ENCODE measurements at regions not wholly inside any gene's neighbourhood (a gene's known extent, or its start where the extent isn't known, plus 50 kb on each side); places are given as distances from the start of the nearest gene placed in this dataset.

DNA sequence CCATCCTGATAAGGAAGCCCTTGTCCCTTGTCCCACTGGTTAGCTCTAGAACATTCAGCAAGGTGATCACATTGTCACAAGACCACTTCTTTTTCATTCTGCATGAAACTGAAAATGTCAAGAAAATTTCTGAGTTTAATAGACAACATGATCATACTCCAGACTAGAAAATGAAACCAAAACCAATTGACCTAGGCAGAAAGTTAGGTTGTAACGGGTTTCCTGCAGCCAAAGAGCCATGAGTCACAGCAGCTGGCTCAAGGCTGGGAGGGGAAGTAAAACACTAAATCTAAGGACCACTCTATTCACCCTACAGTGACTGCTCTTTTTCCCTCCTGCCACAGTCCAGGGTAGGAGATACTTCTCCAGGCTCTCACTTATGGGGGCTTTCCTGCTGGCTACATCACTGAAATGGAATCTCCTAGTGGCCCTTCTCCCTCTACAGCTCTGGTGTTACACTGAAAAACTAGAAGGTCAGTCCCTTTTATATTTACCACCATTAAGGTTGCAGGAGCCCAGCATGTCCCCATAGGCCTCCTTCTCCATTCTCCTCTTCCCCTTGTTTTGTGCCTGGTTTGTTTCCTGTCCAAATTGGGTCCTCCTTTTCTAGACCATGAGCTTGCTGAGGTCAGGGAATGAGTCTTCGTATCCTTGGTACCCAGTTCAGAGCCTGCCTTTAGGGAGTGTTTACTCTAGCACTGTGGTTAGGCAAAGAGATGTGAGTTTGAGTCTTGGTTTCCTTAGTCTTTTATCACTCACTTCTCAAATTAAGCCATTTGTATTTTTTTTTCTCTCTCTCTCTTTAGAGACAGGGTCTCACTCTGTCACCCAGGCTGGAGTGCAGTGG, 236.5 kb upstream of the JUN start:
- Histone ChIP-seq H3K79me2 (replicated peaks; ENCODE audit: insufficient read depth, low read length) (no peaks in the 10 kb centered on the region), H3F3A (ENCODE audit: insufficient read depth, low read length, poor library complexity, severe bottlenecking) (no peaks in the 10 kb centered on the region), H3K9me3 (ENCODE audit: low read length) (no peaks in the 10 kb centered on the region), H3K36me3 (ENCODE audit: insufficient read depth, low read length) (no peaks in the 10 kb centered on the region), H3K27ac (ENCODE audit: low read length) (no peak overlapping the region), H3K4me3 (ENCODE audit: low read length) (no peak overlapping the region), H4K20me1 (ENCODE audit: insufficient read depth) (no peaks in the 10 kb centered on the region), H3K9ac (ENCODE audit: low read length) (no peak overlapping the region), H3K4me2 (ENCODE audit: low read length) (no peak overlapping the region), H3K27me3 (ENCODE audit: insufficient read depth, low read depth, low read length) (no peaks in the 10 kb centered on the region), H3K9me2 (ENCODE audit: insufficient read depth, low read length) (no peaks in the 10 kb centered on the region), H2AFZ (ENCODE audit: low read depth, low read length) (no peak overlapping the region)
- no peak for TF ChIP-seq POLR2AphosphoS5 (IDR thresholded peaks at IDR 0.05)
- no peak for TF ChIP-seq EP300 (conservative IDR thresholded peaks at IDR 0.05; ENCODE audit: poor library complexity, severe bottlenecking)
- TF ChIP-seq RAD21 (conservative IDR thresholded peaks at IDR 0.05), result no peak
- TF ChIP-seq MXI1 (conservative IDR thresholded peaks at IDR 0.05; ENCODE audit: poor library complexity, severe bottlenecking), result no peak
- no peak for TF ChIP-seq SMC3 (conservative IDR thresholded peaks at IDR 0.05; ENCODE audit: poor library complexity)
- no peak for TF ChIP-seq EZH2 (IDR thresholded peaks at IDR 0.05; ENCODE audit: borderline replicate concordance, insufficient read depth, low read length, poor library complexity, severe bottlenecking)
- no peak for TF ChIP-seq REST (IDR thresholded peaks at IDR 0.05; ENCODE audit: borderline replicate concordance)
- no peak for TF ChIP-seq TAF1 (IDR thresholded peaks at IDR 0.05; ENCODE audit: low read depth)

DNA sequence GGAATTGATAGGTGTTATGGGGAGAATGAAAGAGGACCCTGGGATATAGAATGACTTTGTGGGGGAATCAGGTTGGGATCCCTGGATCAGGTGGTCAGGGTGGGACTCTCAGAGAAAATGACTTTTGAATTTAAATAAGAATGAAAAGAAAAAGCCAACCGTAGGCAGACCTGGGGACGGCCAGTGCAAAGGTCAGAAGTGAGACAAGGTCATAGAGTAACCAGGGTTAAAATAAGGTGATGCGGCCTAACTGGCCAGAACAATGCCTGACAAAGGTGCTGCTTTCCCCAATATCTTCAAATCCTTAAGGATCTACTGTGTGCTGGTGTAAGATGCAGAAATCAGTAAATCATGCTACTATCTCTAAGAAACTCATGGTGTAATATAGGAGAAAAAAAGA, 238.4 kb upstream of the JUN start:
- no peaks in the 10 kb centered on the region for H3K79me2 ChIP-seq (replicated peaks; ENCODE audit: insufficient read depth, low read length)
- H3K9me2 ChIP-seq (ENCODE audit: insufficient read depth, low read length), result no peaks in the 10 kb centered on the region
- no peak overlapping the region for H3K27ac ChIP-seq (ENCODE audit: low read length)
- no peak overlapping the region for H3K9ac ChIP-seq (ENCODE audit: low read length)
- no peaks in the 10 kb centered on the region for H3K9me3 ChIP-seq (ENCODE audit: low read length)
- no peaks in the 10 kb centered on the region for H3F3A ChIP-seq (ENCODE audit: insufficient read depth, low read length, poor library complexity, severe bottlenecking)
- no peaks in the 10 kb centered on the region for H3K36me3 ChIP-seq (ENCODE audit: insufficient read depth, low read length)
- no peak overlapping the region for H3K4me2 ChIP-seq (ENCODE audit: low read length)
- TF ChIP-seq EZH2 (IDR thresholded peaks at IDR 0.05; ENCODE audit: borderline replicate concordance, insufficient read depth, low read length, poor library complexity, severe bottlenecking) (no peak), REST (IDR thresholded peaks at IDR 0.05; ENCODE audit: borderline replicate concordance) (no peak), CTCF (IDR thresholded peaks at IDR 0.05; ENCODE audit: poor library complexity, severe bottlenecking) (no peak), MXI1 (conservative IDR thresholded peaks at IDR 0.05; ENCODE audit: poor library complexity, severe bottlenecking) (no peak), POLR2AphosphoS5 (IDR thresholded peaks at IDR 0.05) (no peak), EP300 (conservative IDR thresholded peaks at IDR 0.05; ENCODE audit: poor library complexity, severe bottlenecking) (no peak), SMC3 (conservative IDR thresholded peaks at IDR 0.05; ENCODE audit: poor library complexity) (no peak), TAF1 (IDR thresholded peaks at IDR 0.05; ENCODE audit: low read depth) (no peak), RAD21 (conservative IDR thresholded peaks at IDR 0.05) (no peak)
- H3K27me3 ChIP-seq (ENCODE audit: insufficient read depth, low read depth, low read length), result no peaks in the 10 kb centered on the region
- H4K20me1 ChIP-seq (ENCODE audit: insufficient read depth), result no peaks in the 10 kb centered on the region
- H3K4me3 ChIP-seq (ENCODE audit: low read length), result no peak overlapping the region
- no peak overlapping the region for H2AFZ ChIP-seq (ENCODE audit: low read depth, low read length)
